Hepatocyte (in vitro differentiated cells): ENCODE measurements at regions not wholly inside any gene's neighbourhood (a gene's known extent, or its start where the extent isn't known, plus 50 kb on each side); places are given as distances from the start of the nearest gene placed in this dataset.

Source experiments
- CTCF ChIP-seq: fragments of 200-600 bp; sonication (generic); IDR thresholded peaks from 2 replicates; pipeline ENCODE4 v1.5.1; 2016; ENCODE audit warnings: antibody characterized with exemption, mild to moderate bottlenecking; ENCODE audit not compliant: poor library complexity
- EZH2 ChIP-seq: fragments of 200-600 bp; sonication (generic); IDR thresholded peaks from 2 replicates; pipeline ENCODE4 v1.6.1; 2016; ENCODE audit warnings: antibody characterized with exemption, mild to moderate bottlenecking, borderline replicate concordance
- EZH2phosphoT487 ChIP-seq: fragments of 200-600 bp; sonication (generic); IDR thresholded peaks from one replicate; pipeline ENCODE4 v1.6.1; 2018; ENCODE audit warnings: antibody characterized with exemption, mild to moderate bottlenecking, low read depth, moderate library complexity; ENCODE audit not compliant: unreplicated experiment, severe bottlenecking

- TF ChIP-seq CTCF (no peak), EZH2 (no peak), EZH2phosphoT487 (no peak)
Observed at GRCh38 chr1:38436006-38436405, 389.4 kb upstream of the POU3F1 start.
